ENCODE measurements at regions not wholly inside any gene's neighbourhood (a gene's known extent, or its start where the extent isn't known, plus 50 kb on each side); places are given as distances from the start of the nearest gene placed in this dataset.

DNA sequence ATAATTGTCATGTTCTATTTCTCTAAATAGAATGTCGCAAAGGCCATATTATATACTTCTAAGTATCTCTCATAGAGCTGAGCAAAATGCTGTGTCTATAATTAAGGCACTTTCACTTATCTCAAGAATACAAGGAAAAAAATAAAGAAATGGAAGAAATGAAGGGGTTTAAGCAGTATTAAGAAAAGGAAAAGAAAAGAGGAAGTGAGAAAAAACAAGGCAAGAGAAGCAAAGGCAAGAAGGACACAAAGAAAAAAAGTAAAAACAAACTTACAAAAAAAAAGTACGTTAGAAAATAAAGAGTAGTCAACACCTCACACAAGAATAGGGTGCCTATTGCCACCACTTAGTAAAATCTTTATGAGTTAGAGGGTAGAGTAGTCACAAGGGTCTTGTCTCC lies 506.2 kb downstream of the GABRG2 start:
- Histone ChIP-seq H3K4me3 (ENCODE audit: low read depth in 2 of 2, low read length in 2 of 2) (no peak overlapping the region), H3K9me3 (ENCODE audit: control insufficient read depth, insufficient read depth, low read depth, low read length) (no peaks in the 10 kb centered on the region), H3K27ac (ENCODE audit: low read length) (no peak overlapping the region), H3K36me3 (ENCODE audit: control insufficient read depth, insufficient read depth, low read length) (no peaks in the 10 kb centered on the region), H3K4me1 (ENCODE audit: control insufficient read depth, insufficient read depth, low read length) (no peaks in the 10 kb centered on the region), H3K27me3 (ENCODE audit: control insufficient read depth, insufficient read depth, low read length) (no peaks in the 10 kb centered on the region)
- ChIA-PET CTCF (no interaction called here), POLR2A (no interaction called here)
- TF ChIP-seq, protein P1, sequence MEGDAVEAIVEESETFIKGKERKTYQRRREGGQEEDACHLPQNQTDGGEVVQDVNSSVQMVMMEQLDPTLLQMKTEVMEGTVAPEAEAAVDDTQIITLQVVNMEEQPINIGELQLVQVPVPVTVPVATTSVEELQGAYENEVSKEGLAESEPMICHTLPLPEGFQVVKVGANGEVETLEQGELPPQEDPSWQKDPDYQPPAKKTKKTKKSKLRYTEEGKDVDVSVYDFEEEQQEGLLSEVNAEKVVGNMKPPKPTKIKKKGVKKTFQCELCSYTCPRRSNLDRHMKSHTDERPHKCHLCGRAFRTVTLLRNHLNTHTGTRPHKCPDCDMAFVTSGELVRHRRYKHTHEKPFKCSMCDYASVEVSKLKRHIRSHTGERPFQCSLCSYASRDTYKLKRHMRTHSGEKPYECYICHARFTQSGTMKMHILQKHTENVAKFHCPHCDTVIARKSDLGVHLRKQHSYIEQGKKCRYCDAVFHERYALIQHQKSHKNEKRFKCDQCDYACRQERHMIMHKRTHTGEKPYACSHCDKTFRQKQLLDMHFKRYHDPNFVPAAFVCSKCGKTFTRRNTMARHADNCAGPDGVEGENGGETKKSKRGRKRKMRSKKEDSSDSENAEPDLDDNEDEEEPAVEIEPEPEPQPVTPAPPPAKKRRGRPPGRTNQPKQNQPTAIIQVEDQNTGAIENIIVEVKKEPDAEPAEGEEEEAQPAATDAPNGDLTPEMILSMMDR (IDR thresholded peaks at IDR 0.05) = no peak
- TF ChIP-seq, protein P2, sequence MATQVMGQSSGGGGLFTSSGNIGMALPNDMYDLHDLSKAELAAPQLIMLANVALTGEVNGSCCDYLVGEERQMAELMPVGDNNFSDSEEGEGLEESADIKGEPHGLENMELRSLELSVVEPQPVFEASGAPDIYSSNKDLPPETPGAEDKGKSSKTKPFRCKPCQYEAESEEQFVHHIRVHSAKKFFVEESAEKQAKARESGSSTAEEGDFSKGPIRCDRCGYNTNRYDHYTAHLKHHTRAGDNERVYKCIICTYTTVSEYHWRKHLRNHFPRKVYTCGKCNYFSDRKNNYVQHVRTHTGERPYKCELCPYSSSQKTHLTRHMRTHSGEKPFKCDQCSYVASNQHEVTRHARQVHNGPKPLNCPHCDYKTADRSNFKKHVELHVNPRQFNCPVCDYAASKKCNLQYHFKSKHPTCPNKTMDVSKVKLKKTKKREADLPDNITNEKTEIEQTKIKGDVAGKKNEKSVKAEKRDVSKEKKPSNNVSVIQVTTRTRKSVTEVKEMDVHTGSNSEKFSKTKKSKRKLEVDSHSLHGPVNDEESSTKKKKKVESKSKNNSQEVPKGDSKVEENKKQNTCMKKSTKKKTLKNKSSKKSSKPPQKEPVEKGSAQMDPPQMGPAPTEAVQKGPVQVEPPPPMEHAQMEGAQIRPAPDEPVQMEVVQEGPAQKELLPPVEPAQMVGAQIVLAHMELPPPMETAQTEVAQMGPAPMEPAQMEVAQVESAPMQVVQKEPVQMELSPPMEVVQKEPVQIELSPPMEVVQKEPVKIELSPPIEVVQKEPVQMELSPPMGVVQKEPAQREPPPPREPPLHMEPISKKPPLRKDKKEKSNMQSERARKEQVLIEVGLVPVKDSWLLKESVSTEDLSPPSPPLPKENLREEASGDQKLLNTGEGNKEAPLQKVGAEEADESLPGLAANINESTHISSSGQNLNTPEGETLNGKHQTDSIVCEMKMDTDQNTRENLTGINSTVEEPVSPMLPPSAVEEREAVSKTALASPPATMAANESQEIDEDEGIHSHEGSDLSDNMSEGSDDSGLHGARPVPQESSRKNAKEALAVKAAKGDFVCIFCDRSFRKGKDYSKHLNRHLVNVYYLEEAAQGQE (IDR thresholded peaks at IDR 0.05; ENCODE audit: insufficient read depth in 1 of 2, low read depth in 2 of 2, low read length in 1 of 2) = no peak
- TF ChIP-seq SIN3A (IDR thresholded peaks at IDR 0.05; ENCODE audit: borderline replicate concordance, insufficient read depth, low read depth, low read length) (no peak), TCF7L2 (IDR thresholded peaks at IDR 0.05; ENCODE audit: low read depth, low read length) (no peak), POLR2AphosphoS5 (IDR thresholded peaks at IDR 0.05; ENCODE audit: low read depth, low read length) (no peak)
- ATAC-seq (no peak), DNase-seq (ENCODE audit: low read depth, low spot score) (no peak)
- in situ Hi-C loops (cut with HindIII; ENCODE audit: low pct_unique_long_range_greater_than_20kb, low sequenced_read_pairs) = no loop called here
- BruUV-seq (replicated peaks) = no TSS peak
- intact Hi-C loops (cut with micrococcal nuclease; ENCODE audit: unreplicated experiment) = no loop called here

DNA sequence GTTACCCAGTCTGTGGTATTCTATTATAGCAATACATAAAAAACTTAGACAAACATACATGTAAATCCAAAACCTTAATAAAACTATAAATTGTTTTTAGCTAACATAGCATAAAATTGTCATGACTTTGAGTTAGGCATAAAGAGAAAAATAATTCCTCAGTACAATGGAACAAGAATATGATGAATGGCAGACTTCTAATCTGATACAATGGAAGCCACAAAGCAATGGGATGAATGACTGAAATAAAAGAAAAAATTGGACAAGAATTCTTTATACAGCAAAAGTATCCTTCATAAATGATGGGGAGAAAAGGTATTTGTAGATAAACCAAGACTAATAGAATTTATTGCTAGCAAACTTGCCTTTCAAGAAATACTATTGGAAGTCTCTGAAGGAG lies 524.2 kb downstream of the GABRG2 start:
- H3K9me3 ChIP-seq (ENCODE audit: control insufficient read depth, insufficient read depth, low read depth, low read length) = no peaks in the 10 kb centered on the region; the same call in 1 of the 2 replicates
- no TSS peak for BruUV-seq (replicated peaks)
- ChIA-PET CTCF (no interaction called here), POLR2A (no interaction called here)
- no peak overlapping the region for H3K4me3 ChIP-seq (ENCODE audit: low read depth in 2 of 2, low read length in 2 of 2)
- H3K4me1 ChIP-seq (ENCODE audit: control insufficient read depth, insufficient read depth, low read length) = no peaks in the 10 kb centered on the region
- ATAC-seq (no peak), DNase-seq (ENCODE audit: low read depth, low spot score) (no peak)
- H3K36me3 ChIP-seq (ENCODE audit: control insufficient read depth, insufficient read depth, low read length) = no peaks in the 10 kb centered on the region
- in situ Hi-C loops (cut with HindIII; ENCODE audit: low pct_unique_long_range_greater_than_20kb, low sequenced_read_pairs) (no loop called here), intact Hi-C loops (cut with micrococcal nuclease; ENCODE audit: unreplicated experiment) (no loop called here)
- no peak overlapping the region for H3K27ac ChIP-seq (ENCODE audit: low read length)
- no peaks in the 10 kb centered on the region for H3K27me3 ChIP-seq (ENCODE audit: control insufficient read depth, insufficient read depth, low read length)
- TF ChIP-seq POLR2AphosphoS5 (IDR thresholded peaks at IDR 0.05; ENCODE audit: low read depth, low read length) (no peak), SIN3A (IDR thresholded peaks at IDR 0.05; ENCODE audit: borderline replicate concordance, insufficient read depth, low read depth, low read length) (no peak), TCF7L2 (IDR thresholded peaks at IDR 0.05; ENCODE audit: low read depth, low read length) (no peak)
- TF ChIP-seq, protein P2 (IDR thresholded peaks at IDR 0.05; ENCODE audit: insufficient read depth in 1 of 2, low read depth in 2 of 2, low read length in 1 of 2) = no peak
- TF ChIP-seq, protein P1 (IDR thresholded peaks at IDR 0.05) = no peak

All from Panc1 (cell line).